ENCODE measurements at regions not wholly inside any gene's neighbourhood (a gene's known extent, or its start where the extent isn't known, plus 50 kb on each side); places are given as distances from the start of the nearest gene placed in this dataset.

DNA sequence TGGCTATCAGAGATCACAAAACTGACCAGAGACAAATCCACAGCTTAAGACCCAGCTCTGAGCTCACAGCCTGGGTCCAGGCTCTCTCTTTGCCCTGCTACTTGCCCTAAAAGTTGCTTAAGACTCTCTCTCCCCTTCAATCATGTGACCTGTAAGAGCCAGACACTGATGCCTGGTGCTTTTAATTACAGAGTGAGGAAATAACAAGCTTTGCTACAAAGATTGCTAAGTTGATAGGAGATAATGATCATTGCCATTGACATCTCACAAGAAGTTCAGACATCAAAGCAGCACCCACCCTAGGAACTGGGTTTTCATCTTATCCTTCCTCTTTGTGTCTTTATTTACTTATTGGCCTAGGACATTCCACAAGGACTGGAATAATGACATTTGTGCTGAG lies 125.9 kb upstream of the CD93 start:
- TF ChIP-seq, protein P1, sequence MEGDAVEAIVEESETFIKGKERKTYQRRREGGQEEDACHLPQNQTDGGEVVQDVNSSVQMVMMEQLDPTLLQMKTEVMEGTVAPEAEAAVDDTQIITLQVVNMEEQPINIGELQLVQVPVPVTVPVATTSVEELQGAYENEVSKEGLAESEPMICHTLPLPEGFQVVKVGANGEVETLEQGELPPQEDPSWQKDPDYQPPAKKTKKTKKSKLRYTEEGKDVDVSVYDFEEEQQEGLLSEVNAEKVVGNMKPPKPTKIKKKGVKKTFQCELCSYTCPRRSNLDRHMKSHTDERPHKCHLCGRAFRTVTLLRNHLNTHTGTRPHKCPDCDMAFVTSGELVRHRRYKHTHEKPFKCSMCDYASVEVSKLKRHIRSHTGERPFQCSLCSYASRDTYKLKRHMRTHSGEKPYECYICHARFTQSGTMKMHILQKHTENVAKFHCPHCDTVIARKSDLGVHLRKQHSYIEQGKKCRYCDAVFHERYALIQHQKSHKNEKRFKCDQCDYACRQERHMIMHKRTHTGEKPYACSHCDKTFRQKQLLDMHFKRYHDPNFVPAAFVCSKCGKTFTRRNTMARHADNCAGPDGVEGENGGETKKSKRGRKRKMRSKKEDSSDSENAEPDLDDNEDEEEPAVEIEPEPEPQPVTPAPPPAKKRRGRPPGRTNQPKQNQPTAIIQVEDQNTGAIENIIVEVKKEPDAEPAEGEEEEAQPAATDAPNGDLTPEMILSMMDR (IDR thresholded peaks at IDR 0.05) = no peak
- no peak overlapping the region for H3K27ac Mint-ChIP-seq (ENCODE audit: unreplicated experiment)
- no peaks in the 10 kb centered on the region for H3K9me3 Mint-ChIP-seq (ENCODE audit: low read depth)
- no peak for DNase-seq (ENCODE audit: low spot score)
- H3K4me3 Mint-ChIP-seq (ENCODE audit: unreplicated experiment) = no peak overlapping the region
- H3K36me3 Mint-ChIP-seq (ENCODE audit: low read depth) = no peaks in the 10 kb centered on the region
- H3K27me3 Mint-ChIP-seq (ENCODE audit: low read depth) = peaks cover 16% of the 10 kb centered on the region
- H3K4me1 Mint-ChIP-seq (ENCODE audit: low read depth) = peaks cover 9% of the 10 kb centered on the region

DNA sequence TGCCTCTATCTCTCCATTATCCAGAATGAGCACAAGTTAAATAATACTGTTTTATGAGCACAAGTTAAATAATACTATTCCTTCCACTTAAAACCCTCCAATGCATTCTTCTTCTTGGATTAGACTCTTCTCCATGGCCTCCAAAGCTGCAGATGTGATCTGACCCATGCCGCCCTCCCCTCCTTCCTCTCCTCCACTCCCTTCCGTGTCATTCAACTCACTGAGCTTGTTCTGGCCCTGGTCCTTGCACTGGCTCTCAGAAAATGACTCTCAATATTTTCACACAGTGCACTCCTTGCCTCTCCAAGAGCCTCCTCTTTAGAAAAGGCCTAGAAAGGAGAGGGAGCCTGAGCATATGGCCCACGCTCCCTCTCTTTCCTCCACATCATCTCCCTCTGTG lies 125.0 kb upstream of the CD93 start:
- peaks cover 16% of the 10 kb centered on the region for H3K27me3 Mint-ChIP-seq (ENCODE audit: low read depth)
- H3K27ac Mint-ChIP-seq (ENCODE audit: unreplicated experiment) = no peak overlapping the region
- H3K36me3 Mint-ChIP-seq (ENCODE audit: low read depth) = no peaks in the 10 kb centered on the region
- H3K4me1 Mint-ChIP-seq (ENCODE audit: low read depth) = peaks cover 9% of the 10 kb centered on the region
- no peak overlapping the region for H3K4me3 Mint-ChIP-seq (ENCODE audit: unreplicated experiment)
- TF ChIP-seq, protein P1 (IDR thresholded peaks at IDR 0.05) = no peak
- DNase-seq (ENCODE audit: low spot score) = no peak
- no peaks in the 10 kb centered on the region for H3K9me3 Mint-ChIP-seq (ENCODE audit: low read depth)

DNA sequence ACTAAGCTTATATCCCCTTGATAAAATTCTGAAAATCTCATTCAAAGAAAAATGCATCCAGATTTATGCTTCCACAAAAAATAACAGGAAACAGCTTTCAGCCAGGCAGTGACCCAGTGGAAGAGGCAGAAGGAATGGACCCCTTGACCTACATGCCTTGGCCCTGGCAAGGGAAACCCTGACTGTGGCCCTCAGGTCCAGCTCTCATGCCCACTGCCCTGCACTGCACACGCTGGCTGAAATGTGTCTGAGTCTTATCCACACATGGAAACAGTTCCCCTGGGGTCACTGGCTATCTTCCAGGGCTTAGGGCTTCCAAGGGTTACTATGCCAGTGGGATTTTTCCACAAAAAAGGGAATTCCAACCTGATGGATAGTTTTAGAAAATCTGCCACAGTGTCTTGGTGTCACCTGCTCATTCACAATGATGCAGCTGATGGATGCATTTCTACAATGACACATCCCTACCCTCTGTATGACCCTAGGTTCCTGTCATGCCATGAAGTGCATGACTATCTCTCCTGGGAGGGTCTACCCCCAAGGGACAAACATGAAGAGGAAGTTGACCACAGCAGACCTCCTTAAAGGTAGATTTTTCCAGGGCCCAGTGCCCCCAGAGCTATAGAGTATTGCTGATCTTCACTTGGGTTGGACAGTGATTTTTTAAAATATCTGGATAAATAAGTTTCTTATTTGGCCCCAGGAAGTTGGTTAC lies 121.9 kb upstream of the CD93 start:
- Mint-ChIP-seq H3K27me3 (ENCODE audit: low read depth) (peaks cover 27% of the 10 kb centered on the region), H3K9me3 (ENCODE audit: low read depth) (no peaks in the 10 kb centered on the region), H3K27ac (ENCODE audit: unreplicated experiment) (no peak overlapping the region), H3K4me1 (ENCODE audit: low read depth) (no peaks in the 10 kb centered on the region), H3K4me3 (ENCODE audit: unreplicated experiment) (no peak overlapping the region), H3K36me3 (ENCODE audit: low read depth) (no peaks in the 10 kb centered on the region)
- DNase-seq (ENCODE audit: low spot score) = no peak
- TF ChIP-seq, protein P1 (IDR thresholded peaks at IDR 0.05) = no peak

DNA sequence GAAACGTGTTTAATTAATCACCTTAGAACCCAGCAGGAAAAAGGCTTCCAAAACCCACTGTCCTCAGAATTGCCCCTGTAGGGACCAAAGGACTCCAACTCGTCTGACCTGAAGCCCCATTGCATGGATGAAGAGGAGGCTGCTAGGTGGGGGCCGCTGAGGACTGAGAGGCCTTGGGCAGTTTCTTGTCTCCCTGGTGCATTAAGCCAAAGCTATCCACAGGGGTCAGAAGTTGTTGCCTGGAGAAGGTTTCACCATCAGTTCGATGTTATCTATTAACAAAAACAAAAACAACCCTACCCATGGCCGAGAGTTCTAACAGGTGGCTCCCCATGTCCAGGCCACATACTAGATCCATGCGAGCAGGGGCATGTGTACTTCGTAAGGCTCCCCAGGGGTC lies 120.9 kb upstream of the CD93 start:
- TF ChIP-seq, protein P1 (IDR thresholded peaks at IDR 0.05) = no peak
- Mint-ChIP-seq H3K27me3 (ENCODE audit: low read depth) (peaks cover 27% of the 10 kb centered on the region), H3K4me3 (ENCODE audit: unreplicated experiment) (no peak overlapping the region), H3K27ac (ENCODE audit: unreplicated experiment) (no peak overlapping the region), H3K36me3 (ENCODE audit: low read depth) (no peaks in the 10 kb centered on the region), H3K4me1 (ENCODE audit: low read depth) (no peaks in the 10 kb centered on the region), H3K9me3 (ENCODE audit: low read depth) (no peaks in the 10 kb centered on the region)
- DNase-seq (ENCODE audit: low spot score) = no peak

DNA sequence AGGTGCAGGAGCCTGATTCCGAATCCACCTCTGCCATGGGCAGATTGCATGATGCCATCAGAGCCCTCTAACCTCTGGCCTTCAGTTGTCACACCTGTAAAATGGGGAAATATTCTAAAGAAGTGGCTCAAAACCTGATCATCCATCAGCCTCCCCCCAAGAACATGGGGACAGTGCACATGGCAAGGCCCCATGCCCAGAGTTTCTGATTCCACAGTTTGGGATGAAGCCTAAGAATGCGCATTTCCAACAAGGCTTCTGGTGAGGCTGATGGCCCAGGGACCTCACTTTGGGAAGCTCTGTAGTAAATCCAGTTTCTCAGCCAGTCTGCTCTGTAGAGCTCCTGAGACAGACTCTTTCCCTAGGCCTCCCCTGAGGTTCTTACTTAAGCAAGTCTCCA lies 119.9 kb upstream of the CD93 start:
- H3K4me3 Mint-ChIP-seq (ENCODE audit: unreplicated experiment) = no peak overlapping the region
- no peak for DNase-seq (ENCODE audit: low spot score)
- peaks cover 23% of the 10 kb centered on the region for H3K27me3 Mint-ChIP-seq (ENCODE audit: low read depth)
- TF ChIP-seq, protein P1 (IDR thresholded peaks at IDR 0.05) = no peak
- H3K9me3 Mint-ChIP-seq (ENCODE audit: low read depth) = no peaks in the 10 kb centered on the region
- no peak overlapping the region for H3K27ac Mint-ChIP-seq (ENCODE audit: unreplicated experiment)
- no peaks in the 10 kb centered on the region for H3K4me1 Mint-ChIP-seq (ENCODE audit: low read depth)
- H3K36me3 Mint-ChIP-seq (ENCODE audit: low read depth) = no peaks in the 10 kb centered on the region

All from chondrocyte (in vitro differentiated cells).